ENCODE measurements at regions not wholly inside any gene's neighbourhood (a gene's known extent, or its start where the extent isn't known, plus 50 kb on each side); places are given as distances from the start of the nearest gene placed in this dataset.

GRCh38 chr11:119816660-119817059 is 87.7 kb upstream of the NECTIN1 start:
- Histone ChIP-seq H4K91ac (ENCODE audit: insufficient read depth, low read depth, low read length) (no peak overlapping the region), H3K4ac (ENCODE audit: low read depth, low read length) (no peak overlapping the region), H3K56ac (ENCODE audit: extremely low read depth, insufficient read depth, low read length) (no peak overlapping the region), H3K9me1 (ENCODE audit: insufficient read depth, low read length) (no peaks in the 10 kb centered on the region), H4K20me1 (ENCODE audit: insufficient read depth, low read length) (no peaks in the 10 kb centered on the region), H2AFZ (replicated peaks; ENCODE audit: low read length, poor library complexity) (no peak overlapping the region), H2BK120ac (ENCODE audit: low read depth, low read length) (no peak overlapping the region), H3K27ac (ENCODE audit: insufficient read depth, low read length) (no peak overlapping the region), H3K36me3 (ENCODE audit: control insufficient read depth, insufficient read depth, low read length) (no peaks in the 10 kb centered on the region), H3K27me3 (ENCODE audit: control insufficient read depth, insufficient read depth, low read length) (peaks cover 5% of the 10 kb centered on the region; the same call in 1 of the 2 replicates), H2BK5ac (ENCODE audit: low read depth, low read length, poor library complexity, severe bottlenecking) (no peak overlapping the region), H3K4me2 (ENCODE audit: low read depth, low read length) (no peak overlapping the region), H3K9ac (ENCODE audit: low read depth, low read length) (no peak overlapping the region), H3K14ac (replicated peaks; ENCODE audit: low read depth, low read length) (no peak overlapping the region), H4K5ac (ENCODE audit: low read depth, low read length) (no peak overlapping the region), H3K4me3 (ENCODE audit: insufficient read depth, low read depth, low read length) (no peak overlapping the region), H3K23ac (ENCODE audit: low read depth, low read length) (no peak overlapping the region), H2AK9ac (replicated peaks; ENCODE audit: low read depth, low read length, poor library complexity) (no peak overlapping the region), H3K79me1 (ENCODE audit: low read depth in 1 of 2, low read length in 2 of 2) (no peaks in the 10 kb centered on the region), H3K18ac (ENCODE audit: low read depth, low read length) (no peak overlapping the region), H2AK5ac (ENCODE audit: low read depth, low read length) (no peak overlapping the region), H2BK20ac (ENCODE audit: low read depth, low read length) (no peak overlapping the region), H3K9me3 (ENCODE audit: control insufficient read depth, insufficient read depth, low read length) (no peaks in the 10 kb centered on the region), H2BK15ac (ENCODE audit: low read depth, low read length) (no peak overlapping the region), H4K8ac (ENCODE audit: low read depth in 2 of 2, low read length in 2 of 2) (no peak overlapping the region), H3K4me1 (ENCODE audit: control insufficient read depth, insufficient read depth, low read length) (no peaks in the 10 kb centered on the region)
- no TSS peak for BruUV-seq (replicated peaks)
- 13% methylated on average over 1 of the region's 2 CpGs; no CpG with 5 or more reads in 1 of the 2 experiments for WGBS, 2 experiments (ENCODE audit: extremely low coverage in 2 of 2, insufficient read length in 1 of 2)
- TF ChIP-seq RFX5 (IDR thresholded peaks at IDR 0.05; ENCODE audit: low read depth, low read length), result no peak
- TF ChIP-seq, protein P1, sequence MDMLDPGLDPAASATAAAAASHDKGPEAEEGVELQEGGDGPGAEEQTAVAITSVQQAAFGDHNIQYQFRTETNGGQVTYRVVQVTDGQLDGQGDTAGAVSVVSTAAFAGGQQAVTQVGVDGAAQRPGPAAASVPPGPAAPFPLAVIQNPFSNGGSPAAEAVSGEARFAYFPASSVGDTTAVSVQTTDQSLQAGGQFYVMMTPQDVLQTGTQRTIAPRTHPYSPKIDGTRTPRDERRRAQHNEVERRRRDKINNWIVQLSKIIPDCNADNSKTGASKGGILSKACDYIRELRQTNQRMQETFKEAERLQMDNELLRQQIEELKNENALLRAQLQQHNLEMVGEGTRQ (IDR thresholded peaks at IDR 0.05; ENCODE audit: low read depth, low read length), result no peak
- TF ChIP-seq ELK1 (IDR thresholded peaks at IDR 0.05; ENCODE audit: borderline replicate concordance, low read depth, low read length), result no peak
- TF ChIP-seq CHD1 (IDR thresholded peaks at IDR 0.05; ENCODE audit: low read depth, low read length), result no peak
- TF ChIP-seq SMC3 (IDR thresholded peaks at IDR 0.05; ENCODE audit: low read depth, low read length), result no peak
- no peak for TF ChIP-seq MXI1 (IDR thresholded peaks at IDR 0.05; ENCODE audit: borderline replicate concordance, low read depth, low read length)
- no peak for TF ChIP-seq FOS (IDR thresholded peaks at IDR 0.05; ENCODE audit: low read depth, low read length)
- no peak for TF ChIP-seq RAD21 (IDR thresholded peaks at IDR 0.05; ENCODE audit: low read length)
- no peak for TF ChIP-seq RCOR1 (IDR thresholded peaks at IDR 0.05; ENCODE audit: insufficient replicate concordance, low read length)
- TF ChIP-seq, protein P2, sequence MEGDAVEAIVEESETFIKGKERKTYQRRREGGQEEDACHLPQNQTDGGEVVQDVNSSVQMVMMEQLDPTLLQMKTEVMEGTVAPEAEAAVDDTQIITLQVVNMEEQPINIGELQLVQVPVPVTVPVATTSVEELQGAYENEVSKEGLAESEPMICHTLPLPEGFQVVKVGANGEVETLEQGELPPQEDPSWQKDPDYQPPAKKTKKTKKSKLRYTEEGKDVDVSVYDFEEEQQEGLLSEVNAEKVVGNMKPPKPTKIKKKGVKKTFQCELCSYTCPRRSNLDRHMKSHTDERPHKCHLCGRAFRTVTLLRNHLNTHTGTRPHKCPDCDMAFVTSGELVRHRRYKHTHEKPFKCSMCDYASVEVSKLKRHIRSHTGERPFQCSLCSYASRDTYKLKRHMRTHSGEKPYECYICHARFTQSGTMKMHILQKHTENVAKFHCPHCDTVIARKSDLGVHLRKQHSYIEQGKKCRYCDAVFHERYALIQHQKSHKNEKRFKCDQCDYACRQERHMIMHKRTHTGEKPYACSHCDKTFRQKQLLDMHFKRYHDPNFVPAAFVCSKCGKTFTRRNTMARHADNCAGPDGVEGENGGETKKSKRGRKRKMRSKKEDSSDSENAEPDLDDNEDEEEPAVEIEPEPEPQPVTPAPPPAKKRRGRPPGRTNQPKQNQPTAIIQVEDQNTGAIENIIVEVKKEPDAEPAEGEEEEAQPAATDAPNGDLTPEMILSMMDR (conservative IDR thresholded peaks at IDR 0.05; ENCODE audit: low read depth, low read length), result no peak
- no peak for TF ChIP-seq CEBPB (IDR thresholded peaks at IDR 0.05; ENCODE audit: low read depth, low read length)
- TF ChIP-seq MAFK (IDR thresholded peaks at IDR 0.05; ENCODE audit: low read depth, low read length), result no peak
- TF ChIP-seq MAZ (IDR thresholded peaks at IDR 0.05; ENCODE audit: borderline replicate concordance, low read depth, low read length), result no peak
- TF ChIP-seq POLR2A (IDR thresholded peaks at IDR 0.05; ENCODE audit: low read depth, low read length), result no peak
- TF ChIP-seq BHLHE40 (IDR thresholded peaks at IDR 0.05; ENCODE audit: low read depth, low read length), result no peak
- no peak for TF ChIP-seq NFE2L2 (IDR thresholded peaks at IDR 0.05; ENCODE audit: low read depth, low read length)
- intact Hi-C loops (cut with micrococcal nuclease), result no loop called here
- ATAC-seq (ENCODE audit: low read depth) (no peak), DNase-seq (no peak)
- POLR2A ChIA-PET (ENCODE audit: unreplicated experiment), result no interaction called here
- CTCF ChIA-PET, result interaction anchor here (0.6 kb wide), 1 partner anchor 217 kb away, joined by 5 read pairs; no protein-coding TSS in a partner anchor
- in situ Hi-C loops (cut with MboI; ENCODE audit: low sequenced_read_pairs), result no loop called here
- dilution Hi-C loops (cut with HindIII; ENCODE audit: low sequenced_read_pairs, unreplicated experiment), result no loop called here

All from IMR-90 (cell line).